Bronchial epithelial cell (primary cell): ENCODE measurements at regions not wholly inside any gene's neighbourhood (a gene's known extent, or its start where the extent isn't known, plus 50 kb on each side); places are given as distances from the start of the nearest gene placed in this dataset.
"Not testable (repeated sequence)": the region's sequence is repeated elsewhere in the genome, so short reads cannot be mapped to it uniquely, and the experiment has no call there.

ENCODE experiments used
- DNase-seq: peaks from one replicate; pipeline ENCODE4 v3.0.0-alpha.2; 2010; ENCODE audit warnings: low read depth
- FAIRE-seq: peaks from 2 replicates; lab custom pipeline; 2011; peaks lifted over from hg19 to GRCh38; lab: Jason Lieb, UNC
- H3K27me3 ChIP-seq: 2 replicates; pipeline ENCODE4 v1.5.1; 2011; ENCODE audit warnings: low read length; ENCODE audit not compliant: control insufficient read depth, insufficient read depth
- H3K36me3 ChIP-seq: 2 replicates; pipeline ENCODE4 v1.5.1; 2011; ENCODE audit warnings: low read length; ENCODE audit not compliant: control insufficient read depth, insufficient read depth
- H3K4me3 ChIP-seq: 2 replicates; pipeline ENCODE4 v1.5.1; 2011; ENCODE audit warnings: mild to moderate bottlenecking, low read depth, low read length, control low read depth
- TF ChIP-seq, protein P1 (sequence below): IDR thresholded peaks from 2 replicates; pipeline ENCODE4 v1.5.1; 2011; ENCODE audit warnings: mild to moderate bottlenecking, moderate library complexity, low read length, control low read depth, inconsistent platforms; ENCODE audit not compliant: insufficient read depth, severe bottlenecking

DNA sequence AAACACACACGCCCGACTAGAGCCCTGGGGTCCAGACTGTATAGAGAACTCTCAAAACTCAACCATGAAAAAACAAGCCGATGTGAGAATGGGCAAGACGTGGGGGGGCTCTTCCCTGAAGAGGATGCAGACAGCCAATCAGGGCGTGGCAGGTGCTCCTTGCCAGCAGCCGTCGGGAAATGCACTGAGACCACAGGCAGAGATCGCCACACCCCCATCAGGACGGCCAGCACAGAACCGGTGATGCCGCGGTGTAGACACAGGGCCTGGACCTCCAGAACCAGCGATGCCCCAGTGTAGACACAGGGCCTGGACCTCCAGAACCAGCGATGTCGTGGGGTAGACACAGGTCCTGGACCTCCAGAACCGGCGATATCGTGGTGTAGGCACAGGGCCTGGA, 169.2 kb downstream of the LAT start:
- H3K27me3 ChIP-seq: no peaks in the 10 kb centered on the region
- FAIRE-seq (no peak), DNase-seq (no peak)
- no peak overlapping the region for H3K4me3 ChIP-seq
- TF ChIP-seq, protein P1, sequence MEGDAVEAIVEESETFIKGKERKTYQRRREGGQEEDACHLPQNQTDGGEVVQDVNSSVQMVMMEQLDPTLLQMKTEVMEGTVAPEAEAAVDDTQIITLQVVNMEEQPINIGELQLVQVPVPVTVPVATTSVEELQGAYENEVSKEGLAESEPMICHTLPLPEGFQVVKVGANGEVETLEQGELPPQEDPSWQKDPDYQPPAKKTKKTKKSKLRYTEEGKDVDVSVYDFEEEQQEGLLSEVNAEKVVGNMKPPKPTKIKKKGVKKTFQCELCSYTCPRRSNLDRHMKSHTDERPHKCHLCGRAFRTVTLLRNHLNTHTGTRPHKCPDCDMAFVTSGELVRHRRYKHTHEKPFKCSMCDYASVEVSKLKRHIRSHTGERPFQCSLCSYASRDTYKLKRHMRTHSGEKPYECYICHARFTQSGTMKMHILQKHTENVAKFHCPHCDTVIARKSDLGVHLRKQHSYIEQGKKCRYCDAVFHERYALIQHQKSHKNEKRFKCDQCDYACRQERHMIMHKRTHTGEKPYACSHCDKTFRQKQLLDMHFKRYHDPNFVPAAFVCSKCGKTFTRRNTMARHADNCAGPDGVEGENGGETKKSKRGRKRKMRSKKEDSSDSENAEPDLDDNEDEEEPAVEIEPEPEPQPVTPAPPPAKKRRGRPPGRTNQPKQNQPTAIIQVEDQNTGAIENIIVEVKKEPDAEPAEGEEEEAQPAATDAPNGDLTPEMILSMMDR: no peak
- no peaks in the 10 kb centered on the region for H3K36me3 ChIP-seq

DNA sequence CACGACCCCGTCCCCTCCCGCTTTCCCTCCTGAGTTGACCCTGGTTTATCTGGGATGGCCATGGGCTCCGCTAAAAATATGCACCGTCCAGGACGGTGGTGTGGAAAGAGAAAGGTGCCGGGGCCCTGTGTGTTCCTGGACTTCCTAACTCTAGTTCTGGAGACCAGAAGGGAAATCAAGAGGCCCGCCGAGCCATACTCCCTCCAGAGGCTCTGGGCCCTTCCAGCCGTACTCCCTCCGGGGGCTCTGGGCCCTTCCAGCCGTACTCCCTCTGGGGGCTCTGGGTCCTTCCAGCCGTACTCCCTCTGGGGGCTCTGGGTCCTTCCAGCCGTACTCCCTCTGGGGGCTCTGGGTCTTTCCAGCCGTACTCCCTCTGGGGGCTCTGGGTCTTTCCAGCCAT, 168.5 kb downstream of the LAT start:
- not testable (repeated sequence) for DNase-seq, H3K4me3 ChIP-seq, FAIRE-seq, H3K27me3 ChIP-seq, H3K36me3 ChIP-seq

DNA sequence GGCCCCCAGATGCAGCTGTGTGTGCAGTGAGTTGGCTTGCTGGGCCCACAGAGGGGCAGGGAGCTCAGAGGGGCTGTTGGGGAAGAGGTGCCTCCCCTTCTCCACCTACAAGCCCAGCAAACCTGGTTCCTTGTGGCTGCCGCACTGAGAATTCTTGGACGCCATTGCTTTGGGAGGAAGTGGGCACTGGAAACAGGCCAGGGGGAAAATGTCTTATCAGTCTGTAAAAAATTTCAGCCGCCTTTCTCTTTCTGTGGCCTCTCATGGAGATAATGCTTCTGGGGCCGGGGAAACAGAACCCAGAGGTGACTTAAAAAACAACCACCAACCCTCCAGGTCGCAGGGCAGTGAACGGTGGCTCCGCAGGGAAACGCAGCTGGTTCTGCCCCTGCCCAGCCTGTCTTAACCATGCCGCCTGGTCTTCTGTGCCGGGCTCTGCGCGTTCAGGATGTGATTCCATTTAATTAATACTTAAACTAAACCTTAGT, 167.7 kb downstream of the LAT start:
- H3K36me3 ChIP-seq, H3K27me3 ChIP-seq, H3K4me3 ChIP-seq, DNase-seq, FAIRE-seq: not testable (repeated sequence)

GRCh38 chr16:29151317-29151716, 166.5 kb downstream of the LAT start:
- DNase-seq (no peak), FAIRE-seq (no peak)
- H3K4me3 ChIP-seq: no peak overlapping the region
- no peaks in the 10 kb centered on the region for H3K36me3 ChIP-seq
- TF ChIP-seq, protein P1: no peak
- H3K27me3 ChIP-seq: peaks cover 2% of the 10 kb centered on the region

GRCh38 chr16:29149912-29150311, 165.1 kb downstream of the LAT start:
- DNase-seq, H3K27me3 ChIP-seq, H3K36me3 ChIP-seq, H3K4me3 ChIP-seq, FAIRE-seq: not testable (repeated sequence)

DNA sequence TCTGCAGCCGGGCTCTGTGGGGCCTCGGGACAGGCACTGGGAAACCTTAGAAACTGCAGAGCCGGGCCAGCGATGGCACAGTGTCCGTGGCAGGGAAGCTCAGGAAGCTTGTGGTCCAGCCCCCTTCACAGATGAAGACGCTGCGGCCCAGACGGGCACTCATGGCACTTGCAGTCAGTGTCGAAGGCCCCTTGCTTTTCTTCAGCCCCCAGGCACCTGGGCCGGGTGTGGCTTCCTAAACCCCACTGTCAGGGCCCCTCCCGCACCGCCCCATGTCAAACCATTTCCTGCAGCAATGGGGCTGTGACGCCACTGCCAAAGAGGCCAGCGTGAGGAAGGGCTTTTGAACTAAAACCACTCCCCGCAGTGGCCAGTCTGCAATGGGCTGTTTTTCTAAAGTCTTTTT, 164.0 kb downstream of the LAT start:
- no peaks in the 10 kb centered on the region for H3K36me3 ChIP-seq
- DNase-seq (no peak), FAIRE-seq (no peak)
- peaks cover 3% of the 10 kb centered on the region for H3K27me3 ChIP-seq
- TF ChIP-seq, protein P1: no peak
- H3K4me3 ChIP-seq: no peak overlapping the region

DNA sequence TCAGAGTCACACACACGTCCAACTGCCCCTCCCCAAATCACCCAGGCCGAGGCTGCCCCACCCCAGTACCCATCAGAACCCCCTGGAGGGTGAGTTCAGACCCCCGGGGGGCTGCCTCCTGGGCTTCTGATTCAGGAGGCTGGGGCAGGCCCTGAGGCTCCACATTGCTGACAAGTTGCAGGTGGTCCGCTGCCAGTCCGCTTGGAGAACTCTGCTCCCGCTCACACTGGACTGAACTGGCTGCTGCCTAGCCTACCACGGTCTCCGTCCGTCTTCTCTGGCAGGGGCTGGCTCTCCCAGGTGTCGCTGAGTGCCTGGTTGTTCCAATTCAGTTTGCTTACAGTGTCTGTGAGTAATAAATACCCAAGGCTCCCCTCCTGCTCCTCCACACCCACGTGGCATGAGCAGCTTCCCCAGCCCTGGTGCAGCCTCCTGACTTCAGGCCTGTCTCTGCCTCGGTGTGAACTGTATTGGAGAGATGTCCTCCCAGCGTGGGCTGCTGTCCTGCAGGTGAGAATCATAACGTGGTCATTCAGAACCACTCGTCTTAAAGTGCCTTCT, 163.4 kb downstream of the LAT start:
- H3K27me3 ChIP-seq: peaks cover 4% of the 10 kb centered on the region
- H3K4me3 ChIP-seq: no peak overlapping the region
- no peaks in the 10 kb centered on the region for H3K36me3 ChIP-seq
- DNase-seq: peak; percentile 3
- TF ChIP-seq, protein P1: no peak
- peak; percentile 97 for FAIRE-seq

GRCh38 chr16:29147710-29148109, 162.9 kb downstream of the LAT start:
- not testable (repeated sequence) for H3K4me3 ChIP-seq, DNase-seq, H3K27me3 ChIP-seq, H3K36me3 ChIP-seq
- peak; percentile 40 for FAIRE-seq

GRCh38 chr16:29146808-29147643, 162.2 kb downstream of the LAT start:
- DNase-seq, H3K4me3 ChIP-seq, H3K36me3 ChIP-seq, H3K27me3 ChIP-seq: not testable (repeated sequence)
- FAIRE-seq: peak; percentile 28
